Epithelial cell of proximal tubule (primary cell): ENCODE measurements at regions not wholly inside any gene's neighbourhood (a gene's known extent, or its start where the extent isn't known, plus 50 kb on each side); places are given as distances from the start of the nearest gene placed in this dataset.

Experiments used
- DNase-seq: peaks from one replicate; pipeline ENCODE4 v3.0.0-alpha.2; 2011; ENCODE audit warnings: low read depth
- H3K4me3 ChIP-seq: 2 replicates; pipeline ENCODE4 v1.5.1; 2011; ENCODE audit warnings: low read depth, mild to moderate bottlenecking, low read length
- CTCF ChIP-seq: conservative IDR thresholded peaks from 2 replicates; pipeline ENCODE4 v1.5.1; 2012; ENCODE audit warnings: low read depth, mild to moderate bottlenecking, low read length

GRCh38 chr14:73764406-73765280 is 50.5 kb upstream of the PNMA1 start:
- TF ChIP-seq CTCF = no peak
- H3K4me3 ChIP-seq = no peak overlapping the region
- DNase-seq = no peak
